ENCODE measurements at regions not wholly inside any gene's neighbourhood (a gene's known extent, or its start where the extent isn't known, plus 50 kb on each side); places are given as distances from the start of the nearest gene placed in this dataset.
"Not testable (repeated sequence)": the region's sequence is repeated elsewhere in the genome, so short reads cannot be mapped to it uniquely, and the experiment has no call there.

DNA sequence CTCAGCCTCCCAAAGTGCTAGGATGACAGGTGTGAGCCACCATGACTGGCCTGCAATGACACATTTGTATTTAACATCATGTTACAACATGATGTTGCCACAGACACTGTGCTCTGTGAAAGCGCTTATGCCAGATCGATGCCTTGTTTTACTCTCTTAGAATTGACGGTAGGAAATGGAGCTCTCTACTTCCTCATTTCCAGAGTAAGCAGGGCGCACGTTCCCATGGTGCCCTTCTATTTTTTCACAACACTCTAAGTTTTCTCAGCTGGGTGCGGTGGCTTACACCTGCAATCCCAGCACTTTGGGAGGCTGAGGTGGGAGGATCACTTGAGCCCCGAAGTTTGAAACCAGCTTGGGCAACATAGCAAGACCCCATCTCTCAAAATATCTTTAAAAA lies 60.7 kb upstream of the DHRSX start:
- no peak overlapping the region for H3K27ac Mint-ChIP-seq
- 45% methylated on average over 3 of the region's 7 CpGs for WGBS (ENCODE audit: insufficient coverage)
- Histone ChIP-seq H3K9me3 (ENCODE audit: control insufficient read depth, insufficient read depth, low read length) (no peaks in the 10 kb centered on the region), H3K27ac (ENCODE audit: low read length) (no peak overlapping the region), H3K4me3 (ENCODE audit: low read length) (no peak overlapping the region), H3K36me3 (ENCODE audit: control insufficient read depth, insufficient read depth, low read length) (no peaks in the 10 kb centered on the region), H3K4me1 (ENCODE audit: control insufficient read depth, insufficient read depth, low read length) (no peaks in the 10 kb centered on the region), H3K27me3 (ENCODE audit: control insufficient read depth, insufficient read depth, low read length) (peaks cover 3% of the 10 kb centered on the region)
- peaks cover 10 to 12% of the 10 kb centered on the region in 2 donors for H3K27me3 Mint-ChIP-seq (ENCODE audit: low read depth in 2 of 2)
- intact Hi-C loops (cut with micrococcal nuclease), result no loop called here
- TF ChIP-seq, protein P1, sequence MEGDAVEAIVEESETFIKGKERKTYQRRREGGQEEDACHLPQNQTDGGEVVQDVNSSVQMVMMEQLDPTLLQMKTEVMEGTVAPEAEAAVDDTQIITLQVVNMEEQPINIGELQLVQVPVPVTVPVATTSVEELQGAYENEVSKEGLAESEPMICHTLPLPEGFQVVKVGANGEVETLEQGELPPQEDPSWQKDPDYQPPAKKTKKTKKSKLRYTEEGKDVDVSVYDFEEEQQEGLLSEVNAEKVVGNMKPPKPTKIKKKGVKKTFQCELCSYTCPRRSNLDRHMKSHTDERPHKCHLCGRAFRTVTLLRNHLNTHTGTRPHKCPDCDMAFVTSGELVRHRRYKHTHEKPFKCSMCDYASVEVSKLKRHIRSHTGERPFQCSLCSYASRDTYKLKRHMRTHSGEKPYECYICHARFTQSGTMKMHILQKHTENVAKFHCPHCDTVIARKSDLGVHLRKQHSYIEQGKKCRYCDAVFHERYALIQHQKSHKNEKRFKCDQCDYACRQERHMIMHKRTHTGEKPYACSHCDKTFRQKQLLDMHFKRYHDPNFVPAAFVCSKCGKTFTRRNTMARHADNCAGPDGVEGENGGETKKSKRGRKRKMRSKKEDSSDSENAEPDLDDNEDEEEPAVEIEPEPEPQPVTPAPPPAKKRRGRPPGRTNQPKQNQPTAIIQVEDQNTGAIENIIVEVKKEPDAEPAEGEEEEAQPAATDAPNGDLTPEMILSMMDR (IDR thresholded peaks at IDR 0.05), result no peak
- H3K9me3 Mint-ChIP-seq, result peaks cover 0 to 4% of the 10 kb centered on the region in 2 donors
- H3K4me3 Mint-ChIP-seq, result no peak overlapping the region
- H3K36me3 Mint-ChIP-seq, result no peaks in the 10 kb centered on the region
- DNase-seq (no peak), ATAC-seq (no peak)
- no peaks in the 10 kb centered on the region for H3K4me1 Mint-ChIP-seq

DNA sequence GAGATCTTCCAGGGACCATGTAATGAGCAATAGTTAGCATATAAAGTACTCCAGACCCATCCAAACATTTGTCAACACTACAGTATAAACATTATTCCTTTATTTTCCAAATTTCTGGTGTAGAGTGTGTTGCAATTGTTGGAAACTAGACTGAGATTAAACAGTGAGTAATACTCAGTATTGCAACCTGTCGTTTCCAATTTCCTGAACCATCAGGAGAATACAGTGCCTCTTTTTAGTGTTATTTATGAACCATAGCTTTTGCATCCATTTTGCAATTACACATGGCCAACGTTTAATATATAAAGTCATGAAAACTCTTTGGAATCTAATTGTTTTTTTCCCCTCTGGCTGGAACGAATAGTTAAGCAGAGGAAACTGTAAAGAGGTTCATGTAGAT lies 58.3 kb upstream of the DHRSX start:
- Histone ChIP-seq H3K4me3 (ENCODE audit: low read length) (no peak overlapping the region), H3K4me1 (ENCODE audit: control insufficient read depth, insufficient read depth, low read length) (no peaks in the 10 kb centered on the region), H3K9me3 (ENCODE audit: control insufficient read depth, insufficient read depth, low read length) (no peaks in the 10 kb centered on the region), H3K36me3 (ENCODE audit: control insufficient read depth, insufficient read depth, low read length) (no peaks in the 10 kb centered on the region), H3K27me3 (ENCODE audit: control insufficient read depth, insufficient read depth, low read length) (peaks cover 3% of the 10 kb centered on the region), H3K27ac (ENCODE audit: low read length) (no peak overlapping the region)
- Mint-ChIP-seq H3K36me3 (no peaks in the 10 kb centered on the region), H3K4me1 (no peaks in the 10 kb centered on the region), H3K27me3 (ENCODE audit: low read depth in 2 of 2) (peaks cover 10 to 25% of the 10 kb centered on the region in 2 donors), H3K9me3 (peaks cover 0 to 4% of the 10 kb centered on the region in 2 donors), H3K4me3 (no peak overlapping the region), H3K27ac (no peak overlapping the region)
- TF ChIP-seq, protein P1 (IDR thresholded peaks at IDR 0.05), result no peak
- intact Hi-C loops (cut with micrococcal nuclease), result no loop called here
- DNase-seq (no peak), ATAC-seq (no peak)
- WGBS (ENCODE audit: insufficient coverage), result 76% methylated on average over 3 of the region's 3 CpGs

DNA sequence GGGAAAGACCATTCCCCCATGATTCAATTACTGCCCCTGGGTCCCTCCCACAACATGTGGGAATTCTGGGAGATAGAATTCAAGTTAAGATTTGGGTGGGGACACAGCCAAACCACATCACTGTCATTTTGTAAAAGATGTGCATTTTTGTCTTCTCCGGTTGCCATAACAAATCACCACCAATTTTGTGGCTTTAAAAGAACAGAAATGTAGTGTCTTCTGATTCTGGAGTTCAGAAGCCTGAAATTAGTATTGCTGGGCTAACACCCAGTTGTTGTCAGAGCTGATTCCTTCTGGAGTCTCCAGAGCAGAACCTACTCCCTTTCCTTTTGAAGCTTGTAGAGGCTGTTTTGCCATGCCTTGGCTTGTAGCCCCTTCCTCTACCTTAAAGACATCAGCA lies 54.1 kb upstream of the DHRSX start:
- intact Hi-C loops (cut with micrococcal nuclease), result no loop called here
- no peak overlapping the region for H3K27ac ChIP-seq (ENCODE audit: low read length)
- WGBS (ENCODE audit: insufficient coverage), result no CpG with 5 or more reads among the region's 1 CpG

DNA sequence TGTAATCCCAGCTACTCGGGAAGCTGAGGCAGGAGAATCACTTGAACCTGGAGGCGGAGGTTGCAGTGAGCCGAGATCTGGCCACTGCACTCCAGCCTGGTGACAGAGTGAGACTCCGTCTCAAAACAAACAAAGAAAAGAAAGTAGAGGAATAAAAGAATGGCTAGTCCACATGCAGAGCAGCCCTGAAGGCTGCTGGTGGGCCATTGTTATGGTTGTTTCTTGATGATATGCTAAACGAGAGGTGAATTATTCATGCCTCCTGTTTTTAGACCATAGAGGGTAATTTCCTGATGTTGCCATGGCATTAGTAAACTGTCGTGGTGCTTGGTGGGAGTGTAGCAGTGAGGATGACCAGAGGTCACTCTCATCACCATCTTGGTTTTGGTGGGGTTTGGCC lies 53.3 kb upstream of the DHRSX start:
- H3K9me3 Mint-ChIP-seq; H3K27ac Mint-ChIP-seq; H3K36me3 Mint-ChIP-seq; H3K4me1 ChIP-seq (ENCODE audit: control insufficient read depth, insufficient read depth, low read length); ATAC-seq; H3K4me3 Mint-ChIP-seq; H3K9me3 ChIP-seq (ENCODE audit: control insufficient read depth, insufficient read depth, low read length); H3K4me1 Mint-ChIP-seq; H3K4me3 ChIP-seq (ENCODE audit: low read length); H3K27ac ChIP-seq (ENCODE audit: low read length); H3K36me3 ChIP-seq (ENCODE audit: control insufficient read depth, insufficient read depth, low read length); DNase-seq; intact Hi-C loops (cut with micrococcal nuclease); H3K27me3 ChIP-seq (ENCODE audit: control insufficient read depth, insufficient read depth, low read length): not testable (repeated sequence)
- peaks cover 7 to 30% of the 10 kb centered on the region in 2 donors for H3K27me3 Mint-ChIP-seq (ENCODE audit: low read depth in 2 of 2)
- 94% methylated on average over 5 of the region's 6 CpGs for WGBS (ENCODE audit: insufficient coverage)

More for the DNA sequence above, 54.1 kb upstream of the DHRSX start:
- Mint-ChIP-seq H3K4me3 (no peak overlapping the region), H3K27ac (no peak overlapping the region), H3K9me3 (peaks cover 0 to 2% of the 10 kb centered on the region in 2 donors), H3K4me1 (no peaks in the 10 kb centered on the region), H3K36me3 (no peaks in the 10 kb centered on the region), H3K27me3 (ENCODE audit: low read depth in 2 of 2) (peaks cover 10 to 30% of the 10 kb centered on the region in 2 donors)
- ATAC-seq (no peak), DNase-seq (no peak)
- Histone ChIP-seq H3K4me1 (ENCODE audit: control insufficient read depth, insufficient read depth, low read length) (no peaks in the 10 kb centered on the region), H3K27me3 (ENCODE audit: control insufficient read depth, insufficient read depth, low read length) (no peaks in the 10 kb centered on the region), H3K9me3 (ENCODE audit: control insufficient read depth, insufficient read depth, low read length) (no peaks in the 10 kb centered on the region), H3K4me3 (ENCODE audit: low read length) (no peak overlapping the region), H3K36me3 (ENCODE audit: control insufficient read depth, insufficient read depth, low read length) (no peaks in the 10 kb centered on the region)
- TF ChIP-seq, protein P1 (IDR thresholded peaks at IDR 0.05), result no peak

Data from natural killer cell (primary cell).